Type B pancreatic cell (in vitro differentiated cells): ENCODE measurements at regions not wholly inside any gene's neighbourhood (a gene's known extent, or its start where the extent isn't known, plus 50 kb on each side); places are given as distances from the start of the nearest gene placed in this dataset.

Experiments used
- DNase-seq: peaks from one replicate; pipeline ENCODE4 v3.0.0; 2021; ENCODE audit warnings: mixed read lengths; ENCODE audit not compliant: unreplicated experiment; ENCODE audit errors: extremely low spot score
- H3K27ac Mint-ChIP-seq: 2 replicates; pipeline ENCODE4 v1.8.0; 2021; ENCODE audit warnings: mild to moderate bottlenecking, mixed read lengths
- H3K27me3 Mint-ChIP-seq: 2 replicates; pipeline ENCODE4 v1.8.0; 2021; ENCODE audit warnings: mixed read lengths
- H3K36me3 Mint-ChIP-seq: 2 replicates; pipeline ENCODE4 v1.8.0; 2021; ENCODE audit warnings: mixed read lengths
- H3K4me1 Mint-ChIP-seq: one replicate; pipeline ENCODE4 v1.8.0; 2021; ENCODE audit warnings: mixed read lengths; ENCODE audit not compliant: unreplicated experiment
- H3K4me3 Mint-ChIP-seq: 2 replicates; pipeline ENCODE4 v1.8.0; 2021; ENCODE audit warnings: mild to moderate bottlenecking, mixed read lengths
- H3K9me3 Mint-ChIP-seq: 2 replicates; pipeline ENCODE4 v1.8.0; 2021; ENCODE audit warnings: mixed read lengths
- CTCF ChIP-seq: fragments of 200-600 bp; sonication (generic); conservative IDR thresholded peaks from 2 replicates; pipeline ENCODE4 v1.5.0; 2021; ENCODE audit warnings: antibody characterized with exemption, mild to moderate bottlenecking

GRCh38 chr9:91143162-91143561 lies 218.6 kb downstream of the AUH start:
- Mint-ChIP-seq H3K4me1 (peaks cover 22% of the 10 kb centered on the region), H3K27me3 (no peaks in the 10 kb centered on the region), H3K4me3 (no peak overlapping the region), H3K9me3 (peaks cover 6% of the 10 kb centered on the region), H3K27ac (no peak overlapping the region), H3K36me3 (no peaks in the 10 kb centered on the region)
- DNase-seq, result no peak
- TF ChIP-seq CTCF, result no peak

- DNase-seq, result no peak
- no peaks in the 10 kb centered on the region for H3K27me3 Mint-ChIP-seq
- no peak overlapping the region for H3K4me3 Mint-ChIP-seq
- H3K36me3 Mint-ChIP-seq, result no peaks in the 10 kb centered on the region
- H3K4me1 Mint-ChIP-seq, result peaks cover 24% of the 10 kb centered on the region
- H3K27ac Mint-ChIP-seq, result no peak overlapping the region
- no peak for TF ChIP-seq CTCF
- peaks cover 6% of the 10 kb centered on the region for H3K9me3 Mint-ChIP-seq
Measured at GRCh38 chr9:91143642-91144041, 218.1 kb downstream of the AUH start.

- Mint-ChIP-seq H3K27me3 (no peaks in the 10 kb centered on the region), H3K9me3 (peaks cover 11% of the 10 kb centered on the region), H3K4me3 (no peak overlapping the region), H3K4me1 (peaks cover 24% of the 10 kb centered on the region), H3K27ac (no peak overlapping the region), H3K36me3 (no peaks in the 10 kb centered on the region)
- DNase-seq, result no peak
- TF ChIP-seq CTCF, result no peak
Measured at GRCh38 chr9:91144769-91145168, 216.9 kb downstream of the AUH start.

GRCh38 chr9:91145496-91145895 lies 216.2 kb downstream of the AUH start:
- Mint-ChIP-seq H3K36me3 (no peaks in the 10 kb centered on the region), H3K27ac (no peak overlapping the region), H3K27me3 (no peaks in the 10 kb centered on the region), H3K9me3 (peaks cover 15% of the 10 kb centered on the region), H3K4me1 (peaks cover 24% of the 10 kb centered on the region), H3K4me3 (no peak overlapping the region)
- DNase-seq, result no peak
- no peak for TF ChIP-seq CTCF

- Mint-ChIP-seq H3K27ac (no peak overlapping the region), H3K9me3 (peaks cover 19% of the 10 kb centered on the region), H3K36me3 (no peaks in the 10 kb centered on the region), H3K4me1 (peaks cover 22% of the 10 kb centered on the region), H3K4me3 (no peak overlapping the region), H3K27me3 (no peaks in the 10 kb centered on the region)
- TF ChIP-seq CTCF, result no peak
- DNase-seq, result no peak
Measured at GRCh38 chr9:91146391-91147019, 215.2 kb downstream of the AUH start.
